GM21717 (cell line): ENCODE measurements at regions not wholly inside any gene's neighbourhood (a gene's known extent, or its start where the extent isn't known, plus 50 kb on each side); places are given as distances from the start of the nearest gene placed in this dataset.

ENCODE experiments used
- ATAC-seq: cut with Tn5 transposase; IDR thresholded peaks from one replicate; pipeline ENCODE4 v1.9.1; 2021; ENCODE audit warnings: mild to moderate bottlenecking, moderate library complexity; ENCODE audit not compliant: unreplicated experiment

DNA sequence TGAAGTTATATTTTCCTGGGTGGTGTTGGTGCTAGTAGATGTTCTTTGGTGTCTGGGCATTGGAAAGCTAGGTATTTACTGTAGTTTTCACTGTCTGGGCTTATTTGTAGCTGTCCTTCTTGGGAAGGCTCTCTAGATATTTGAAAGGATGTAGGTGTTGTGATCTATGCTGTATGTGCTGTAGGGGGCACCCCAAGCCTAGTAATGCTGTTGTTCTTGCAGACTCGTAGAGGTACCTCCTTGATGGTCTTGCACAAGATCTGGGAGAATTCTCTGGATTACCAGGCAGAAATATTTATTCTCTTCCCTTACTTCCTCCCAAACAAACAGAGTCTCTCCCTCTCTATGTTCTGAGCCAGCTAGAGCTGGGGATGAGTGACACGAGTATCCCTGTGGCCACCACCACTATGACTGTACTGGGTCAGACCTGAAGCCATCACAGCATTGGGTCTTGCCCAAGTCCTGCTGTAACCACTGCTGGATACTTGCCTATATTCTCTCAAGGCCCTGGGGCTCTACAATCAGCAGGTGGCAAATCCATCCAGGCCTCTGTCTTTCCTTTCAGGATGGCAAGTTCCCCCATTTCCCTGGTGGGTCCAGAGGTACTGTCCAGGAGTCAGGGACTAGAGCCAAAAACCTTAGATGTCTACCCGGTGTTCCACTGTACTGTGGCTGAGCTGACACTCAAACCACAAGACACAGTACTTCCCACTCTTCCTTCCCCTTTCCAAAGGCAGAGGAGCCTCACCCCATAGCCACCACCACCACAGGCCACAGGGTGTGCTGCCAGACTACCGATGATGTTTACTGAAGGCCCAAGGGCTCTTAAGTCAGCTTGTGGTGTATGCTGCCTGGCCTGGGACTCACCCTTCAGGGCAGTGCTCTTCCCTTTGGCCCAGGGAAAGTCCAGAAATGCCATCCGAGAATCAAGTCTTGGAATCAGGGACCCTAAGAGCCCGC, 195.2 kb upstream of the DPPA4 start:
- ATAC-seq: no peak

DNA sequence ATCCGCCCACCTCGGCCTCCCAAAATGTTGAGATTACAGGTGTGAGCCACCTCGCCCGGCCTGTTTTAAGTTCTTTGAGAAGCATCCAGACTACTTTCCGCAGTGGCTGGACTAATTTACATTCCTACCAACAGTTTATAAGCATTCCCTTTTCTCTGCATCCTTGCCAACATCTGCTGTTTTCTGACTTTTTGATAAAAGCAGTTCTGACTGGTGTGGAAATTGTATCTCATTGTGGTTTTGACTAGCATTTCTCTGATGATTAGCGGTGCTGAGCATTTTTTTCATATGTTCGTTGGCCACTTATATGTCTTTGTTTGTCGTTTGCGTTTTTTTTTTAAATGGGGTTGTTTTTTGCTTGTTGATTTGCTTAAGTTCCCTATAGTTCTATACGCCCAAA, 208.4 kb upstream of the DPPA4 start:
- ATAC-seq: no peak

DNA sequence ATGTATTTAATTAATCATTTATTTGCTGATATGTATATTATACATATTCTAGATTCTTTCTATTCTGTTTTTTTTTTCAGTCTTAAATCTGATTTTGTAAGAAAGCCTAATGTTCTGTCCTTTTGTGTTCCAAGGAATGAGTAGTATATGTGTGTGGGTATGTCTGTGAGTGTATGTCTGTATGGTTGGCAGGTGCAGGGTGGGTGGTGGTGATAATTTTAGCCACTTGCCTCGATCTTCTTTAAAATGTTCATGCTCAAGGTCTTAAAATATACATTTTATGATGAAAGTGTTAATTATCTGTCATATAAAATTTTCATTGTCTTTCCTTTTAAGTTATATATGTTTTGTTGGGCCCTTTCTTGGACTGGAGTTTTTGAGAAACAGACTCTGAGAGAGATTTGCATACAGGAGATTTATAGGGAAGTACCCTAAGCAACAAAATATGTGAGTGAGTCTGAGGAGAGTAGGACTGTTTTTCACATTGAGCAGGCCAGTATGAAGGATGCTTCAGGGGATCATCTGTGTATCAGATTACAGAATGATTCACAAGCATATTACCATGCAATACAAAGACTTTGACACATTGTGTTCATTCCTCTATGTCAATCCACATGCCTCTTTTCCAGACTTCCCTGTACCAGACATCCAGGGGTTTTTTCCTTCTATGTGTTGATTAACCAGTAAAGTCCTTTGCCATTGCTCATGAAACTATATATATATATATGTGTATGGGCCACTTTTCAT, 211.0 kb upstream of the DPPA4 start:
- no peak for ATAC-seq

DNA sequence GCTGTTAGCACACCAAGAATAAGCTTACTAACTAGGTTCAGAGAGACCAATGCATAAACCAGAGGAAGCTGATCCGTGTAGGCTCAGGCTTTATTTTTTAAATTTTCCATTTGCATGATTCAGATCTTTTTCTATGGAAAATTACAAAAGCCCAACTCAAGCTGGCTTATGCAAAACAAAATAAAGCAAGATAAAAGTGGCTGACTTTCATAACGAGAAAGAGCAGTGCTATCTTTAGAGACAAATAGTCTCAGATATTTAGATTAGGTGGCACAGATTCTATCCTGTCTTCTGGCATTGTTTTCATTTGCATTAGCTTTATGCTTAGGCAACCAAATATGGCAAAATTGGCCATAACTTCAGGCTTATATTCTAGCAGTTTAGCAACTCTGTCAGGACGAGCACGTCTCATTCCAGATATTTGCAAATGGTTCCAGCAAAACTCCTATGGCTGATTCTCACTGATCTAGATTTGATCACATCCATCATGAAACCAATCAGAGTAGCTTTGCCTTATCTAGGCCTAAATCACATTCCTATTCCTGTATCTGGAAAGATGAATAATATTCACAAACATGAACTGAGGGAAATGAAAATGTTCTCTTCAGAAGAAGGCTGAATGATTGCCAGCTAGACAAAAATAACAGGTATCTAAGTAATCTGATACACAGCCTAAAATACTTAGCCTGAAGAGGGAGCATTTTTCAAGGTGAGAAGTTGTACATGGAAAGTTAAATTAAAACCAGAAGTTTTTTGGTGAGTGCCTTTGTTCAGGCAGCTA, 216.4 kb upstream of the DPPA4 start:
- ATAC-seq: no peak

DNA sequence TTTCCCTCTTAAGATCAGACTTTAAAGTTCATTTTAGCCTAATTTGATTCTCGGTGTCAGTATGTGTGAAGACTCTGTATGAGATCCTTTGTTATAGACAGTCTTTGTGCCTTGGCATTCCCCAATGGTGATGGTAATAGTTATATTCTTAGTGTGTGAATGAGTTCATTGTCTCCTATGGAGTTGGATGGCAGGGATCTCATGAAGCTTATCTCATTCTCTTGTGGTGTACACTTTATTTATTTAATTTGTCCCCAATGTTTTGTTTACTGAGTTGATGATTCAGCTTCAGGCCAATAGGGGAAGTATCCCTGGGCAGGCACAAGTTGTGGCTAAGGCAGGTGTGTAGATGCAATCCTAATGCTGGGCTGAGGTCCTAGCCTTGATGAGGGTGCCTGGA, 222.0 kb upstream of the DPPA4 start:
- ATAC-seq: no peak

DNA sequence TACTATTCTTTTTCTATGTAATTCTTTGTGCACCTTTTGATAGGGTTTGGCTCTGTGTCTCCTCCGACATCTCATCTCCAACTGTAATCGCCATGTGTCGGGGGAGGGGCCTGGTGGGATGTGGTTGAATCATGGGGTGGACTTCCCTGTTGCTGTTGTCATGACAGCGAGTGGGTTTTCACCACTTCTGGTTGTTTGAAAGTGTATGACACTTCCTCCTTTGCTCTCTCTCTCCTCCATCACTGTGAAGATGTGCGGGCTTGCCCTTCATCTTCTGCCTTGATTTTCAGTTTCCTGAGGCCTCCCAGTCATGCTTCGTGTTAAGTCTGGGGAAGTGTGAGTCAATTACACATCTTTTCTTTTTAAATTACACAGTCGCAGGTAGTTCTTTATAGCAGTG, 225.8 kb upstream of the DPPA4 start:
- no peak for ATAC-seq

DNA sequence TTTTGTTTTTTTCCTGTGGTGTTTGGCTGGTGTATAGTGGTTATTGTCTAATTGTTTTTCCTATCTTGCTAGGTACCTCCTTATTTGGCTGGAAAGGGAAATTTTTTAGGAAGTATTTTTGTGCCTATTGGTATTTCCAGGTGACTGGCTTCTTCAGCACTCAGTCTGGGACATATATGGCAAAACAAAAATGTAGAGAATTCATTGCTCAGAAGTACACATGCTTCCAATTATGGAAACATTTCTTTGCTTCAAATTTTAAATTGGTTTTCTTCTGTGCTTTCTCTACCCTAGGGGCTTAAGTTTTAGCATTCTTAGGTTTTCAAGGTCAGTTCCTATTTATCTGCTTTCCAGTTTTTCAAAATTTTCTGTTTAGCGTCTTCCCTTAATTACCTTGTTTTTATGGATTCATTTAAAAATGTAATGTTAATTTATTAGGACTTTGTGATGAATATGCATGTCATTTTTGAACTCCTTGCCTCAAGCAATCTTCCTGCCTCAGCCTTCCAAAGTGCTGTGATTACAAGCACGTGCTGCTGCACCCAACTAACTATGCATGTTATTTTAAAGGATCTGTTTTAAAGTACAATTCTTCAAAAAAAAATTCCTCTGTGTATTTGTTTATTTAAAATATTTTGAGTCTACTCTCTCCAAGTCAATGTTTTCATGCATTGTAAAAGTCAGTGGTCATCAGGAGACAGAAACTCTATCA, 231.9 kb upstream of the DPPA4 start:
- ATAC-seq: no peak

DNA sequence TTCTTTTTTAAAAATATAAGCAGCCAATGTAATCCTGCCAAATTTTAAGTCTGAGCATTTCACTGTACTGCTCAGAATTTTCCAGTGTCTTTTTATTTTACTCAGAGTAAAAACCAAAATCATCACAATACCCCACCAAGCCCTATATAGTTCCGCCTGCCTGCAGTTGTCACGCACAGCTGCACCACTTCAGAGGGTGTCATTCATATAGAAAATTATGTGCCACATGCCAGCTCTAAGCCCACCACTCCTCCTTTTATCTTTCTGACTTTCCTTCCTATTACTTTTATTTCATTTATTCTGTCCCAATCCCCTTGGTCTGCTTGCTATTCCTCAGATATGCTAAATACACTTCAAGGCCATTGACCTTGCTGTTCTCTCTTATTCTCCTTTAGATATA, 233.1 kb upstream of the DPPA4 start:
- ATAC-seq: no peak

DNA sequence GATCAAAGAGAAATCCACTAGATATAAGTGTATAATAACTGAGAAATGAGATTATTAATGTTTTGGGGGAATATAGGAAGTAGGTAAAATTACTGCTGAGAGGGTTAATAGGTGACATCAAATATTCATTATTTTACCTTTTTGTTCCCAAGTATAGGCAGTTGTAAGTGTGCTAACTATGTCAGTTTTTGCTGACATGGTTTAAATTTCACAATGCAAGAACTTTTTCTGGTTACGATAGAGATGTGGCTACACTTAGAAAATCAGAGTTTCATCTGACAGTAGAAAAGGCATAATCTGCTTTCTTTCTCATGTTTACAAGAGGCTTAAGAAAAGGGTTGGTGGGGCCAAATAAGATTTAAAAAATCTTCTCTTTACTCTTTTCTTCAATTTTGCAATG, 235.0 kb upstream of the DPPA4 start:
- no peak for ATAC-seq

DNA sequence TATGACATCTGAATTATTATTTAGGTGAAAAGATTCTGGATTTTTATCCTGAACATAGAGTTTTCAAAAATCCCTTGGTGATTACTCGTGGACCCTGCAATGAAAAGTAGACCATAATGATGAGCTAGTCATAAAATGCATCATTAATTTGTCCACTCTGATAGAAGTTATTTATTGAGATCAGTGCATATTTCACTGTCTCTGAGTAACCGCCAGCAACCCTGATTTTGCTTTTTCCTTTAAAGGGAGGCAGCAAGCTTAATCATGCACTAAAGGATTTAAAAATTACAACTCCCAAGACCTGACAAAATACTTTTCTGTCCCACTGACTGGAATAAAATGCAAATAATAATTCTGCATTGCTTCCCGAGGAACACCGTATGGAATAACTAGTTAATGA, 259.6 kb upstream of the DPPA4 start:
- ATAC-seq: no peak

DNA sequence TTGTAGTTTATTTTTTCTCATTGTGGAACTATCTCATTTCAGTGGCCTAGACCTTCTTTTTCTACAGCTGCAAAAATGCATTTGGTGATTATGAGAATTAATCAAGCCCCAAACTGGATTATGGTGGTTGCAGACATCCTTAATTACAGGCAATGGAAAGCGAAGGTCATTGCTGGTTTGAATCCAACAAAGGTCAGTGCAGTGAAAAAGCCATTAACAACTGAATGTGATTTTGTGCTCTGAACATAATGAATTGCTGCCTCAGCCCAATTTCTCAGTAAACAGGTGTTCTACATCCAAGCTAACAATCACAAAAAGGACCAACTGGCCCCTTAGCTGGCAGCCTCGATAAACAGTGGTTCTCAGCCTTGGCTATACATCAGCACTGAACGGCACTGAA, 260.1 kb upstream of the DPPA4 start:
- no peak for ATAC-seq

DNA sequence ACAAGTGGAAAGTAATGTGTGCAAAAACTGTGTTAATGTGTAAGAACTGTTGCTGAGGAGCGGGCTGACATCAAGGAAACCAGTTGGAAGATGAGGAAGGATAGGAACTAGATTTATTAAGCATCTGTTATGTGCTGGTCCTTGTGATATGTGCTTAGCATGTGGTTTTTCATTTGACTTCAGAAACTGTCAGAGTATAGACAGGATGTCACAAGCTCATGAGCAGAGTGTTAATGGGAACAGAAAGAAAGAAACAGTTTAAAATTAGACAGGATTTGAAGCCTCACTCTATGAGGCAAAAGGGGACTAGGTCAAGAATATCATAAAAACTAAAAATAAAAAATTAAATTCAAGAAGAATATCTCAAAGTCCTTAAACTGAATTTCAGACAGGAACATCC, 270.6 kb upstream of the DPPA4 start:
- ATAC-seq: no peak

DNA sequence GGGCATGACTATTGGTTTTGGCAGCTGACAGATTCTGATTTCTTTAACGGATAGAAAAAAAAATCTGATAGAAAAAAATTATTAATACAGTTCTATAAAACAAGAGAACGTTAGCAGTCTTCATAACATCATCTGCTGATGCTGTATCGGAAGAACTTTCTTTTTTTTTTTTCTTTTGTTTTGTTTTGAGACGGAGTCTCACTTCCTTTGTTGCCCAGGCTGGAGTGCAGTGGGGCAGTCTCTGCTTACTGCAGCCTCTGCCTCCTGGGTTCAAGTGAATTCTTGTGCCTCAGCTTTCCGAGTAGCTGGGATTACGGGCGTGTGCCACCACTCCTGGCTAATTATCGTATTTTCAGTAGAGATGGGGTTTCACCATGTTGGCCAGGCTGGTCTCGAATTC, 271.2 kb upstream of the DPPA4 start:
- ATAC-seq: no peak

DNA sequence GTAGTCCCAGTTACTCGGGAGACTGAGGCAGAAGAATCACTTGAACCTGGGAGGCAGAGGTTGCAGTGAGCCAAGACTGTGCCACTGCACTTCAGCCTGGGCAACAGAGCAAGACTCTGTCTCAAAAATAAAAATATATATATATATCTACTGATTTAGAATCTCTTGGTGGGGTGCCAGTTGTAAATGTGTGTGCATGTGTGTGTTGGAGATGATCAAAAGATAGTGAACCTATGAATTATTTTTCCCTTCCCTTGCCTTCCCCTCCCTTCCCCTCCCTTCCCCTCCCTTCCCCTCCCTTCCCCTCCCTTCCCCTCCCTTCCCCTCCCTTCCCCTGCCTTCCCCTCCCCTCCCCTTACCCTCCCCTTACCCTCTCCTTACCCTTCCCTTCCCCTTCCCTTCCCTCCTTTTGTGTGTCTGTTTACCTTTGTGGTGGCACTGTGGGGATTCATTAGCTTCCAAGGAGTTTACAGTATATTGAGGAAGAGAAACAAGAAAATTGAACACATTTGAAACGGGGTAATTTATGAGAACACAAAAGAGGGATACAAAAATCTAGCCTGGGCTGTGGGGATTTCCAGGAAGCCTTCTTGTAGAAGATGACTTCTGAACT, 281.5 kb upstream of the DPPA4 start:
- no peak for ATAC-seq

DNA sequence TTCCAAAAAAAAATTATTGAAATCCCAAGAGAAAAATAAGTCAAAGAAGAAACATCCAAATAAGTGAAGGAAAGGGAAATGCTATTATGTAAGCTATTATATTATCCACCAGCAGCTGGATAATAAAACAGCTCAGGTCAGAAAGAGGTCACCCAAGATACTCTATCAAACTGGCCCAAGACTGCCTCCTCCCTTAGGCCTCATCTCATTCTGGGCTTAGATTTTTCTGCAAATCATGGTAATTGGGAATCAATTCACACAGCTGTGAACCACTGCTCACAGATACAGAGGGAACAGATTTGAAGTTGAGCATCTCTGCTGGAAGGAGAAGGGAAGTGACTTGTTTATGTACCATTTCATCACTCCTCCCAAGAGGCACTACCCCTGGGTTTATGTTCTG, 294.6 kb upstream of the DPPA4 start:
- no peak for ATAC-seq

DNA sequence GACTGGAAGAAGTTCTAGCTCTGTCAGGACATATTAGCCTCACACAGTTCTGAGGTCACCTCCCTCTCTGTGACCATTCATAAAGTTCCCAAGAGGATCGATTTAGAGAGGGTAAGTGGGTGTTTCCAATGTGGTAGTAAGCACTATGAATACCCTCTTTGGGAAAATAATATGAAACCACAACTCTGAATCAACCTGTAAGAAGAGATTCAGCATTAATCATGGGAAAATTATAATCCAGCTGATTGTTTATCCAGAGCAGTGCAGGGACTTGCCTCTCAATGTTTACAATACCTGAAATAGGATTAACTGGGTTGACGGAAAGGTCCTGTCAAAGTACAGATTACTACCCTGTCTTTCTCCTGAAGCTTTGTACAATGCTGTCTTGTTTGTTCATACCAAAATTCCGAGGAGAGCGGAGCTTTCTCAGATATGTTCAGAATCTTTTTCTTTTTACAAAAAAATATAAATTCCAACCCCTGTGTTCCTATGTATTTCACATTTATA, 302.9 kb upstream of the DPPA4 start:
- ATAC-seq: no peak

DNA sequence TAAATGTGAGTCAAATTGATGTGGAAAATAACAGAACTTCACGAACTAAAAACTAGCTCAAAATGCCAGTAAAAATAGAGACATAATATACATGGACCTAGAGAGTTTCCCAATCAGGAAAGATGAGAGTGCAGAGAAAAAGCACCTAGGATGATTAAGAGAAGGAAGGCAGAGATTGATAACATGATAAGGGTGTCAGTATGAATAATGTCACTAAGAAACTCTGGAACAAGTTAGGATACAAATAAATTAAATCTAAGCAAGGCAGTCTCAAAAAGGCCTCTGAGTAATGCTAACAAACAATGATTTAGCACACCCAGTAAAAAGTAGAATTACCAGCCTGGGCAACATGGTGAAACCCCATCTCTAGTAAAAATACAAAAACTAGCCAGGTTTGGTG, 304.7 kb upstream of the DPPA4 start:
- ATAC-seq: no peak

DNA sequence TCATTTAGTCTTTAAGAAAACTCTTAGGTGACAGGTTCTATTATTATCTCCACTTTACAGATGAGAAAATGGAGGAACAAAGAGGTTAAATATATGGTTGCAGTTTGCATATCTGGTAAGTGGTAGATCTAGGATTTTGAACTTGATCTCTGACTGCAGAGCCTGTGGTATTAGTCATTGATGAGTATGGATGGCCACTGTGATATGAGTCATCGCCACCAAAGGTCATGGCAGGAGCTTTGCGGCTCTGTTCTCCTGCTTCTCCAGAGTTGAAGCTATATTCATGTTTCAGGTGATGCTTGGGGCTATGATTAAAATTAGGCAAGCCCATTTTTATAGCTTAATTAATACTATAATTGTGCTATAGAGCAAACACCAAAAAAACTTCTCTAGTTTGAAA, 306.2 kb upstream of the DPPA4 start:
- ATAC-seq: no peak

DNA sequence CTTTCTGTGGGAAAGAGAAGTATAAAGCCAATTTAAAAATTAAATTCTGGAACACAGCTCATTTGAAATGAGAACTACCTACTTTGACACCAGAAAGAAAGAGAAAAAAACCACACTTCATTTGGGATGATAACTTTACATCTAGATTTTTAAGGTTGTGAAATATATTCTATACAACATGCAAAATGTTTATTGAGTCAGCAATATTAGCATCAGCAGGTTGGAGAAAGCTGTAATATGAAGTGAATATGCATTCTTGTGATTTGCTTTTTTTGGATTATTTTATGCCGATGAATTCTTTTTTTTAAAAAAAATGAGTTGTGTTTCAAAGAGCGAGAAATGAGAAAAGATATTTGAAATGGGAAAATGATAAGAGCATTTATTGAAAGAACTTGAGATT, 307.0 kb upstream of the DPPA4 start:
- no peak for ATAC-seq

DNA sequence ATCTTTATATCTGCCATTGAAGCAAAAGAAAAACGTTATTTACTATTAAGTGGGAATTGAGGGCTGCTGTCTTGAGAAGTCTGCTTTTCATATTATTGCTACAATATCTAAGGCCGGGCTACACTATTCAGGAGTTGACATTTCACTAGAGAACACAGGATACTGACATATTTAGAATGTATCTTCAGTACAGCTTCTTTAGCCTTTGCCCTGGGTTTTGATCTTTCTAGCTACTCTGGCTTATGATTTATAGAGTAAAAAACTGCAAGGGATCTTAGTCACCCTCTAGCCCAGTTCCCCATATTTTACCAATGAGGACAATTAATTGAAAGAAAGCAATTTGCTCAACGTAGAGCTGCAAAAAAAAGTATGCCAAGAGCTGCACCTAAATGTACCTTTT, 307.4 kb upstream of the DPPA4 start:
- ATAC-seq: no peak
